Testis (tissue), 2 donors: ENCODE measurements at regions not wholly inside any gene's neighbourhood (a gene's known extent, or its start where the extent isn't known, plus 50 kb on each side); places are given as distances from the start of the nearest gene placed in this dataset.

Experiments used
- DNase-seq: peaks from one replicate; pipeline ENCODE4 v3.0.0-alpha.2; 2019
- H3K27ac ChIP-seq, 2 donors: fragments of 200-600 bp; sonication (generic); one replicate each; pipeline ENCODE4 v1.5.1; 2019
- H3K27me3 ChIP-seq: fragments of 200-600 bp; sonication (generic); one replicate; pipeline ENCODE4 v1.5.1; 2019
- H3K36me3 ChIP-seq: fragments of 200-600 bp; sonication (generic); one replicate; pipeline ENCODE4 v1.5.1; 2017; ENCODE audit warnings: low read depth; ENCODE audit errors: missing control alignments
- H3K4me1 ChIP-seq: fragments of 200-600 bp; sonication (generic); one replicate; pipeline ENCODE4 v1.5.1; 2019
- H3K4me3 ChIP-seq, 2 donors: fragments of 200-600 bp; sonication (generic); one replicate each; pipeline ENCODE4 v1.5.1; 2017 to 2019
- H3K9me3 ChIP-seq: fragments of 200-600 bp; sonication (generic); one replicate; pipeline ENCODE4 v1.5.1; 2017
- POLR2A ChIP-seq: fragments of 450-650 bp; IDR thresholded peaks from one replicate; pipeline ENCODE4 v1.6.1; 2017; ENCODE audit warnings: antibody characterized with exemption, mild to moderate bottlenecking, moderate library complexity
- WGBS, 2 donors: methylation state at CpG; one replicate each; pipeline ENCODE4 v1.1.5; 2018; 5-methylcytosine and 5-hydroxymethylcytosine counted together
- intact Hi-C: fragments of 100-400 bp; cut with DNase I; formaldehyde crosslinking; loops from one replicate; pipeline ENCODE4 v1.15.1; 2023; ENCODE audit warnings: low total_unique reads
- TF ChIP-seq, protein P1 (sequence below), 3 experiments: fragments of 450-650 bp in 2 of 3; fragments of 200-600 bp in 1 of 3; sonication (generic) in 1 of 3; IDR thresholded peaks; one replicate each; pipeline ENCODE4 v1.5.1; 2016 to 2019; ENCODE audit warnings: antibody characterized with exemption in 3 of 3, mild to moderate bottlenecking in 2 of 3, moderate library complexity in 1 of 3

GRCh38 chr16:82262244-82262643 lies 92.2 kb upstream of the MPHOSPH6 start:
- no peaks in the 10 kb centered on the region for H3K27me3 ChIP-seq
- no peaks in the 10 kb centered on the region for H3K9me3 ChIP-seq
- DNase-seq = no peak
- intact Hi-C loops = no loop called here
- H3K4me1 ChIP-seq = no peaks in the 10 kb centered on the region
- H3K27ac ChIP-seq = no peak overlapping the region
- 87 to 98% methylated on average over 3 of the region's 3 CpGs for WGBS, 2 donors
- no peak for TF ChIP-seq POLR2A
- TF ChIP-seq, protein P1, sequence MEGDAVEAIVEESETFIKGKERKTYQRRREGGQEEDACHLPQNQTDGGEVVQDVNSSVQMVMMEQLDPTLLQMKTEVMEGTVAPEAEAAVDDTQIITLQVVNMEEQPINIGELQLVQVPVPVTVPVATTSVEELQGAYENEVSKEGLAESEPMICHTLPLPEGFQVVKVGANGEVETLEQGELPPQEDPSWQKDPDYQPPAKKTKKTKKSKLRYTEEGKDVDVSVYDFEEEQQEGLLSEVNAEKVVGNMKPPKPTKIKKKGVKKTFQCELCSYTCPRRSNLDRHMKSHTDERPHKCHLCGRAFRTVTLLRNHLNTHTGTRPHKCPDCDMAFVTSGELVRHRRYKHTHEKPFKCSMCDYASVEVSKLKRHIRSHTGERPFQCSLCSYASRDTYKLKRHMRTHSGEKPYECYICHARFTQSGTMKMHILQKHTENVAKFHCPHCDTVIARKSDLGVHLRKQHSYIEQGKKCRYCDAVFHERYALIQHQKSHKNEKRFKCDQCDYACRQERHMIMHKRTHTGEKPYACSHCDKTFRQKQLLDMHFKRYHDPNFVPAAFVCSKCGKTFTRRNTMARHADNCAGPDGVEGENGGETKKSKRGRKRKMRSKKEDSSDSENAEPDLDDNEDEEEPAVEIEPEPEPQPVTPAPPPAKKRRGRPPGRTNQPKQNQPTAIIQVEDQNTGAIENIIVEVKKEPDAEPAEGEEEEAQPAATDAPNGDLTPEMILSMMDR (IDR thresholded peaks at IDR 0.05) = no peak
- no peak overlapping the region for H3K4me3 ChIP-seq
- H3K36me3 ChIP-seq = no peaks in the 10 kb centered on the region

DNA sequence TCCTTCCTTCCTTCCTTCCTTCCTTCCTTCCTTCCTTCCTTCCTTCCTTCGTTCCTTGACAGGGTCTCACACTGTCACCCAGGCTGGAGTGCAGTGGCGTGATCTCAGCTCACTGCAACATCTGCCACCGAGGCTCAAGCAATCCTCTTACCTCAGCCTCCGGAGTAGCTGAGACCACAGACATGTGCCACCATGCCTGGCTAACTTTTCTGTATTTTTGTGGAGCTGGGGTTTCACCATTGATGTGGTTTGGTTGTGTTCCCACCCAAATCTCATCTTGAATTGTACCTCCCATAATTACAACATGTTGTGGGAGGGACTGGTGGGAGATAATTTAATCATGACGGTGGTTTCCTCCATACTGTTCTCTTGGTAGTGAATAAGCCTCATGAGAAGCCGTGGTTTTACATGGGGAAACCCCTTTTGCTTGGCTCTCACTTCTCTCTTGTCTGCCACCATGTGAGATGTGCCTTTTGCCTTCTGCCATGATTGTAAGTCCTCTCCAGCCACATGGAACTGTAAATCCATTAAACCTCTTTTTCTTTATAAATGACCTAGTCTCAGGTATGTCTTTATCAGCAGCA lies 90.3 kb upstream of the MPHOSPH6 start:
- intact Hi-C loops = no loop called here
- Histone ChIP-seq H3K36me3 (no peaks in the 10 kb centered on the region), H3K4me1 (no peaks in the 10 kb centered on the region), H3K27ac (no peak overlapping the region), H3K27me3 (no peaks in the 10 kb centered on the region), H3K4me3 (no peak overlapping the region), H3K9me3 (no peaks in the 10 kb centered on the region)
- TF ChIP-seq, protein P1 (IDR thresholded peaks at IDR 0.05) = no peak
- no peak for TF ChIP-seq POLR2A
- 90 to 92% methylated on average over 6 of the region's 6 CpGs for WGBS, 2 donors
- DNase-seq = no peak

- no peak for TF ChIP-seq POLR2A
- TF ChIP-seq, protein P1 (IDR thresholded peaks at IDR 0.05) = no peak
- intact Hi-C loops = no loop called here
- Histone ChIP-seq H3K9me3 (no peaks in the 10 kb centered on the region), H3K27ac (no peak overlapping the region), H3K36me3 (no peaks in the 10 kb centered on the region), H3K4me3 (no peak overlapping the region), H3K27me3 (no peaks in the 10 kb centered on the region), H3K4me1 (no peaks in the 10 kb centered on the region)
- 77 to 93% methylated on average over 1 of the region's 1 CpG for WGBS, 2 donors
- DNase-seq = no peak
Measured at GRCh38 chr16:82259731-82260130, 89.7 kb upstream of the MPHOSPH6 start.

- TF ChIP-seq, protein P1 (IDR thresholded peaks at IDR 0.05) = no peak
- no peak for TF ChIP-seq POLR2A
- H3K27ac ChIP-seq = no peak overlapping the region
- intact Hi-C loops = no loop called here
- no peak overlapping the region for H3K4me3 ChIP-seq
- no peaks in the 10 kb centered on the region for H3K36me3 ChIP-seq
- DNase-seq = no peak
- H3K9me3 ChIP-seq = no peaks in the 10 kb centered on the region
- H3K4me1 ChIP-seq = no peaks in the 10 kb centered on the region
- no peaks in the 10 kb centered on the region for H3K27me3 ChIP-seq
- 85 to 91% methylated on average over 7 of the region's 7 CpGs for WGBS, 2 donors
Measured at GRCh38 chr16:82257990-82258389, 88.0 kb upstream of the MPHOSPH6 start.

DNA sequence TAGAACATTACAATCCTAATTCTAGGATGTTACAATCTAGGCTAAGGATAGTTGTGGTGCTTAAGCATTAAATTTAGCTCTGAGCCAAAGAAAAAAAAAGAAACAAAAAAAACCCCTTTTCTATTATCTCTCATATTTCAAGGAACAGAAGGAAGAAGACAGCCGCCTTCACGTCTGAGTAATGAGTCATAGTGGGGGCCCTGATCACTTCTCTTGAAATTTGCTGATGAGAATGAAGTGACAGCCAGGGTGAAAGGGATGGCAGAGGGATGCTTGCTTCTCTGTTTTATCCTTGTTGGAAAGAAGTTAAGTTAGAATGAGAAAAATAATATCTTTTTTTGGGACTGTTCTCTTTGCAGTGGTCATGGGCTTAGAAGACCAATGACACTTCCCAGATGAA lies 82.6 kb upstream of the MPHOSPH6 start:
- Histone ChIP-seq H3K4me1 (no peaks in the 10 kb centered on the region), H3K36me3 (no peaks in the 10 kb centered on the region), H3K27ac (no peak overlapping the region), H3K4me3 (no peak overlapping the region), H3K9me3 (no peaks in the 10 kb centered on the region), H3K27me3 (no peaks in the 10 kb centered on the region)
- TF ChIP-seq POLR2A = no peak
- TF ChIP-seq, protein P1 (IDR thresholded peaks at IDR 0.05) = no peak
- intact Hi-C loops = no loop called here
- DNase-seq = no peak
- 48 to 52% methylated on average over 2 of the region's 2 CpGs for WGBS, 2 donors
